ENCODE measurements at regions not wholly inside any gene's neighbourhood (a gene's known extent, or its start where the extent isn't known, plus 50 kb on each side); places are given as distances from the start of the nearest gene placed in this dataset.
A peak's percentile ranks its signal among the peaks of the same experiment; 100 is the strongest.

- no peaks in the 10 kb centered on the region for H3K36me3 ChIP-seq (replicated peaks in 1 of 2; ENCODE audit: control insufficient read depth in 1 of 2, insufficient read depth in 2 of 2, low read length in 2 of 2)
- no peak for DNase-seq
- no peak overlapping the region for H3K4me3 ChIP-seq (replicated peaks in 1 of 3; ENCODE audit: low read depth in 2 of 3, low read length in 3 of 3)
- H3K9me3 ChIP-seq (replicated peaks in 1 of 2; ENCODE audit: control insufficient read depth in 1 of 2, insufficient read depth in 1 of 2, low read length in 2 of 2): no peaks in the 10 kb centered on the region
- no peaks in the 10 kb centered on the region for H4K20me1 ChIP-seq (ENCODE audit: insufficient read depth, low read length)
- no peaks in the 10 kb centered on the region for H3K27me3 ChIP-seq (ENCODE audit: control insufficient read depth in 2 of 2, insufficient read depth in 2 of 2, low read length in 2 of 2)
- H3K4me2 ChIP-seq (replicated peaks; ENCODE audit: extremely low read depth, low read length, poor library complexity, severe bottlenecking): no peak overlapping the region
- no peaks in the 10 kb centered on the region for H3K36me3 Mint-ChIP-seq
- no peak for TF ChIP-seq CTCF (IDR thresholded peaks at IDR 0.05)
- no peaks in the 10 kb centered on the region for H3K4me1 ChIP-seq (ENCODE audit: control insufficient read depth in 1 of 2, insufficient read depth in 2 of 2, low read length in 2 of 2)
- H3K27ac Mint-ChIP-seq: peak overlapping the region in 1 of 7 donors; percentile 5
- no peaks in the 10 kb centered on the region for H3K9me3 Mint-ChIP-seq
- intact Hi-C loops (cut with micrococcal nuclease): no loop called here
- peaks cover 0 to 3% (median 2%) of the 10 kb centered on the region in 3 donors for H3K27me3 Mint-ChIP-seq (ENCODE audit: low read depth in 3 of 3)
- H3K4me3 Mint-ChIP-seq: peak overlapping the region; percentile 18 to 56
- no peaks in the 10 kb centered on the region for H3K79me2 ChIP-seq (ENCODE audit: insufficient read depth, low read length)
- no CpG with 5 or more reads among the region's 5 CpGs for WGBS (ENCODE audit: insufficient coverage)
- H3K27ac ChIP-seq (ENCODE audit: low read depth in 1 of 2, low read length in 2 of 2): no peak overlapping the region
- H3K4me1 Mint-ChIP-seq: no peaks in the 10 kb centered on the region
- H3K9ac ChIP-seq (ENCODE audit: insufficient read depth, low read length, poor library complexity, severe bottlenecking): no peak overlapping the region
- no peak overlapping the region for H2AFZ ChIP-seq (ENCODE audit: insufficient read depth, low read depth, low read length, poor library complexity, severe bottlenecking)
These were observed 57.8 kb upstream of the LYRM9 start for GRCh38 chr17:27950995-27951394.

GRCh38 chr17:27951872-27952271, 58.7 kb upstream of the LYRM9 start:
- Histone ChIP-seq H3K4me1 (ENCODE audit: control insufficient read depth in 1 of 2, insufficient read depth in 2 of 2, low read length in 2 of 2) (no peaks in the 10 kb centered on the region), H3K9ac (ENCODE audit: insufficient read depth, low read length, poor library complexity, severe bottlenecking) (no peak overlapping the region), H3K36me3 (replicated peaks in 1 of 2; ENCODE audit: control insufficient read depth in 1 of 2, insufficient read depth in 2 of 2, low read length in 2 of 2) (no peaks in the 10 kb centered on the region), H3K9me3 (replicated peaks in 1 of 2; ENCODE audit: control insufficient read depth in 1 of 2, insufficient read depth in 1 of 2, low read length in 2 of 2) (no peaks in the 10 kb centered on the region), H2AFZ (ENCODE audit: insufficient read depth, low read depth, low read length, poor library complexity, severe bottlenecking) (no peak overlapping the region), H3K27ac (ENCODE audit: low read depth in 1 of 2, low read length in 2 of 2) (no peak overlapping the region), H3K27me3 (ENCODE audit: control insufficient read depth in 2 of 2, insufficient read depth in 2 of 2, low read length in 2 of 2) (no peaks in the 10 kb centered on the region), H3K4me3 (replicated peaks in 1 of 3; ENCODE audit: low read depth in 2 of 3, low read length in 3 of 3) (no peak overlapping the region), H3K4me2 (replicated peaks; ENCODE audit: extremely low read depth, low read length, poor library complexity, severe bottlenecking) (no peak overlapping the region), H3K79me2 (ENCODE audit: insufficient read depth, low read length) (no peaks in the 10 kb centered on the region), H4K20me1 (ENCODE audit: insufficient read depth, low read length) (no peaks in the 10 kb centered on the region)
- Mint-ChIP-seq H3K36me3 (no peaks in the 10 kb centered on the region), H3K4me3 (no peak overlapping the region), H3K27ac (no peak overlapping the region), H3K27me3 (ENCODE audit: low read depth in 3 of 3) (peaks cover 0 to 3% (median 2%) of the 10 kb centered on the region in 3 donors), H3K4me1 (no peaks in the 10 kb centered on the region), H3K9me3 (no peaks in the 10 kb centered on the region)
- intact Hi-C loops (cut with micrococcal nuclease): no loop called here
- TF ChIP-seq CTCF (IDR thresholded peaks at IDR 0.05): no peak
- WGBS (ENCODE audit: insufficient coverage): 36% methylated on average over 5 of the region's 6 CpGs
- DNase-seq: no peak

All from CD14-positive monocyte (primary cell).